ENCODE measurements at regions not wholly inside any gene's neighbourhood (a gene's known extent, or its start where the extent isn't known, plus 50 kb on each side); places are given as distances from the start of the nearest gene placed in this dataset.

GRCh38 chr2:8132879-8133278, 549.0 kb upstream of the ID2 start:
- DNase-seq (ENCODE audit: low read depth): no peak
- no peak overlapping the region for H3K4me3 ChIP-seq (ENCODE audit: control insufficient read depth, low read depth, low read length)
- TF ChIP-seq, protein P1, sequence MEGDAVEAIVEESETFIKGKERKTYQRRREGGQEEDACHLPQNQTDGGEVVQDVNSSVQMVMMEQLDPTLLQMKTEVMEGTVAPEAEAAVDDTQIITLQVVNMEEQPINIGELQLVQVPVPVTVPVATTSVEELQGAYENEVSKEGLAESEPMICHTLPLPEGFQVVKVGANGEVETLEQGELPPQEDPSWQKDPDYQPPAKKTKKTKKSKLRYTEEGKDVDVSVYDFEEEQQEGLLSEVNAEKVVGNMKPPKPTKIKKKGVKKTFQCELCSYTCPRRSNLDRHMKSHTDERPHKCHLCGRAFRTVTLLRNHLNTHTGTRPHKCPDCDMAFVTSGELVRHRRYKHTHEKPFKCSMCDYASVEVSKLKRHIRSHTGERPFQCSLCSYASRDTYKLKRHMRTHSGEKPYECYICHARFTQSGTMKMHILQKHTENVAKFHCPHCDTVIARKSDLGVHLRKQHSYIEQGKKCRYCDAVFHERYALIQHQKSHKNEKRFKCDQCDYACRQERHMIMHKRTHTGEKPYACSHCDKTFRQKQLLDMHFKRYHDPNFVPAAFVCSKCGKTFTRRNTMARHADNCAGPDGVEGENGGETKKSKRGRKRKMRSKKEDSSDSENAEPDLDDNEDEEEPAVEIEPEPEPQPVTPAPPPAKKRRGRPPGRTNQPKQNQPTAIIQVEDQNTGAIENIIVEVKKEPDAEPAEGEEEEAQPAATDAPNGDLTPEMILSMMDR (conservative IDR thresholded peaks at IDR 0.05; ENCODE audit: control insufficient read depth, insufficient read depth, low read depth, low read length): no peak

DNA sequence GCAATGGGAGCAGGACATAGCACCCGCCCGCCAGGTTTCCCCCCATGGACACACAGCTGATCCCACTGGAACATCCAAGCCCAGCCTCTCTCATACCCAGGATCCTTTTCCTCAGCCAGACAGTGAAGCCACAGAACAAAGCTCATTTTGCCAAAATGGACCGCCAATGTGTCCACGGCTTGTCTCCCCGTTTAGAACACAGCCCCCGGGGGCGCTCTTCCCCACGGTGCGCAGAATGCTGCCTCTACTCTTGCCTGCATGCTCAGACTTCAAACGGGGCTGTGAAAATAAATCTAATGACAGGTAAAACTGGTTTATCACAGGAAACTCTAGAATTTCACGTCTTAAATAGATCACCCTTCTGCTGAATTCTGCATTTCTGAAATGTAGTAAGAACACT, 548.5 kb upstream of the ID2 start:
- DNase-seq (ENCODE audit: low read depth): no peak
- TF ChIP-seq, protein P1 (conservative IDR thresholded peaks at IDR 0.05; ENCODE audit: control insufficient read depth, insufficient read depth, low read depth, low read length): no peak
- H3K4me3 ChIP-seq (ENCODE audit: control insufficient read depth, low read depth, low read length): no peak overlapping the region

DNA sequence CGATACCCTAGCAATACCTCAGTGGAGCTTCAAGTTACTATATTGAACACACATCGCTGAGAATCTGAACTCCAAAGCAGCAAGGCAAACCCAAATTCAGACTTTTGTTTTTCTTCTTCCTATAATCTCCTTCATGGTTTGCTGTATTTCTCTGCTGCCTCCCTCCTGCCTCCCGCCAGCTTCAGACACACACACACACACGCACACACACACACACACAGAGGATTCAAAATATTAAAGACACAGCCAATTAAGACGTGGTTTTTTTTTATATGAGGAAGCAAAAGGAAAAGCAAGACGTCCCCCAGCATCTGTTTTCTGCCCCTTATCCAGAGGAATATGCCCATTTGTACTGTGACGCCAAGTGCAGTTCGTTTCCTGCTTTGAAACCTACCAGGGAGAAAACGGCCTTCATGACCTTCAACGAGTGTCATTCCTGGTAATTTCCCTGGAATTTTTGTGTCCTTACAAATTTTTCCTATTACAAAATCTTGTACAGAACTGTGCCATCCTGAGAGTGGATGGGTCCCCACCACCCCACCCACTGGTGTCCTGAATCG, 547.9 kb upstream of the ID2 start:
- DNase-seq (ENCODE audit: low read depth): no peak
- TF ChIP-seq, protein P1 (conservative IDR thresholded peaks at IDR 0.05; ENCODE audit: control insufficient read depth, insufficient read depth, low read depth, low read length): no peak

DNA sequence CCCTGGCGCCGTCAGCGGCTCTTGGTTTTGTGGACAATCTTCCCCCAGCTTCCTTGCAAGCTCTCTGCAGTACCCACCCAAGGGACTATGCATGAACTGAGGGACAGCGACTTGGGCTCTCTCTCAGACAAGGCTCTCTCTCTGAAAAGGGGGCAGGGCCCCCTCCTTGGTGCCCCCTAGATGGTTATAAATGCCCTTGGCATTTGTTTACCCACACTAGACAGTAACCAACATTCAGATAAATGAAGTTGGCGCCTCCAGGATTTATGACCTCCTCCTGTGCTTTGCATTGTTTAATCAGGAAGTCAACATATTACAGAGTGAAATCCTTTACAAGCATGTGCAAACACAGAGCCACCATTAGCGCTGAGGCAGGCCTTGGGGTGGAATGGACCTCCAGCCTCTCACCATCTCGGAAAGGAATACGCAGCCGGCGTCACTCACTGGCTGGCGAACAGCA, 547.4 kb upstream of the ID2 start:
- DNase-seq (ENCODE audit: low read depth): no peak
- no peak overlapping the region for H3K4me3 ChIP-seq (ENCODE audit: control insufficient read depth, low read depth, low read length)
- TF ChIP-seq, protein P1 (conservative IDR thresholded peaks at IDR 0.05; ENCODE audit: control insufficient read depth, insufficient read depth, low read depth, low read length): no peak

More for the DNA sequence above, 547.9 kb upstream of the ID2 start:
- no peak overlapping the region for H3K4me3 ChIP-seq (ENCODE audit: control insufficient read depth, low read depth, low read length)

- TF ChIP-seq, protein P1 (conservative IDR thresholded peaks at IDR 0.05; ENCODE audit: control insufficient read depth, insufficient read depth, low read depth, low read length): no peak
- DNase-seq (ENCODE audit: low read depth): no peak
- H3K4me3 ChIP-seq (ENCODE audit: control insufficient read depth, low read depth, low read length): no peak overlapping the region
Observed at GRCh38 chr2:8134985-8135682, 546.7 kb upstream of the ID2 start.

- no peak for DNase-seq (ENCODE audit: low read depth)
- H3K4me3 ChIP-seq (ENCODE audit: control insufficient read depth, low read depth, low read length): no peak overlapping the region
- TF ChIP-seq, protein P1 (conservative IDR thresholded peaks at IDR 0.05; ENCODE audit: control insufficient read depth, insufficient read depth, low read depth, low read length): no peak
Observed at GRCh38 chr2:8137801-8138200, 544.1 kb upstream of the ID2 start.

Measured in fibroblast of mammary gland (primary cell).